ENCODE measurements at regions not wholly inside any gene's neighbourhood (a gene's known extent, or its start where the extent isn't known, plus 50 kb on each side); places are given as distances from the start of the nearest gene placed in this dataset.

DNA sequence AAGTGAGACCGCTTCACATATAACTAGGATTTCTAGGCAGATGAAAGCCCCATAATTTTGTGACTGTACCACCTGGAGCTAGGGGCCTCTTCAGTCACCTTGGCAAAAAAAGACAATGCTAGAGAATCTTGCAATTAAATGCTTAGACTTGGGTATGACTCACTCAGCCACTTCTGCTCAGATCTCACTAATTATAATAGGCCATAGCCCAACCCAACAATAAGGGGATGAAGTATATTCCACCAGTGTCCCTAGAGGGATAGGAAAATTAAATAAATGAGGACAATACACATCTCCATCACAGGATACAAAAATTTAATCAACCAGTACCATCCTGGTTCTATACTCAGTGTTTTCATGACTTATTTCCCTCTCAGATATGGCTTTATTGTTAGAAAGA is 1079.9 kb upstream of the C9orf72 start:
- Mint-ChIP-seq H3K27ac (no peak overlapping the region), H3K4me3 (no peak overlapping the region)
- ATAC-seq (ENCODE audit: low read depth in 2 of 2), result no peak

DNA sequence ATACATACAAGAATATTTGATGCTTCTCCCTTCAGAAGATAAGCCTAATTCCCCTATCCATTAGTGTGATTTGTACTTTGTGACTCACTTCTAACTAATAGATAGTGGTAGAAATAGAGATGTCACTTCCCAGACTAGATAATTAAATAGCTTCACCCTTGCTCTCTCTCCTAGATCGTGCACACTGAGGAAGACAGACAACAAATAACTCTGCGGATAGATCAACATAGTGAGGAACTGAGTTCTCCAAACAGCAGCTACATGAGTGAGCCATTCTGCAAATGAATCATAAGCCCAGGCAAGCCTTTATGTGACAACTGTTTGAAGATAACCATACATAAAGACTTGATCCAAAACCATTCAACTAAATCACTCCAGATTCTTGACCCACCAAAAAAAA is 1083.4 kb upstream of the C9orf72 start:
- no peaks in the 10 kb centered on the region for H3K27me3 Mint-ChIP-seq
- no peaks in the 10 kb centered on the region for H3K4me1 Mint-ChIP-seq
- DNase-seq (no peak), ATAC-seq (ENCODE audit: low read depth in 2 of 2) (no peak)
- H3K9me3 Mint-ChIP-seq, result peaks cover 0 to 6% (median 0%) of the 10 kb centered on the region in 7 donors
- H3K27ac Mint-ChIP-seq, result no peak overlapping the region
- H3K4me3 Mint-ChIP-seq, result no peak overlapping the region
- H3K36me3 Mint-ChIP-seq, result no peaks in the 10 kb centered on the region

More for the DNA sequence above, 1079.9 kb upstream of the C9orf72 start:
- H3K9me3 Mint-ChIP-seq, result peaks cover 0 to 8% (median 0%) of the 10 kb centered on the region in 7 donors
- H3K36me3 Mint-ChIP-seq, result no peaks in the 10 kb centered on the region
- no peak for DNase-seq
- H3K27me3 Mint-ChIP-seq, result no peaks in the 10 kb centered on the region
- no peaks in the 10 kb centered on the region for H3K4me1 Mint-ChIP-seq

- H3K27ac Mint-ChIP-seq, result no peak overlapping the region
- no peak overlapping the region for H3K4me3 Mint-ChIP-seq
- DNase-seq (no peak), ATAC-seq (ENCODE audit: low read depth in 2 of 2) (no peak)
- peaks cover 0 to 4% (median 0%) of the 10 kb centered on the region in 7 donors for H3K9me3 Mint-ChIP-seq
- H3K36me3 Mint-ChIP-seq, result no peaks in the 10 kb centered on the region
- no peaks in the 10 kb centered on the region for H3K27me3 Mint-ChIP-seq
- no peaks in the 10 kb centered on the region for H3K4me1 Mint-ChIP-seq
Observed at GRCh38 chr9:28661853-28662252, 1088.6 kb upstream of the C9orf72 start.

GRCh38 chr9:28662675-28663074 is 1089.4 kb upstream of the C9orf72 start:
- no peaks in the 10 kb centered on the region for H3K27me3 Mint-ChIP-seq
- no peak overlapping the region for H3K4me3 Mint-ChIP-seq
- ATAC-seq (ENCODE audit: low read depth in 2 of 2) (no peak), DNase-seq (no peak)
- H3K36me3 Mint-ChIP-seq, result no peaks in the 10 kb centered on the region
- peaks cover 0 to 4% (median 0%) of the 10 kb centered on the region in 7 donors for H3K9me3 Mint-ChIP-seq
- H3K4me1 Mint-ChIP-seq, result no peaks in the 10 kb centered on the region
- H3K27ac Mint-ChIP-seq, result no peak overlapping the region

- Mint-ChIP-seq H3K27me3 (no peaks in the 10 kb centered on the region), H3K4me3 (no peak overlapping the region), H3K4me1 (no peaks in the 10 kb centered on the region), H3K9me3 (peaks cover 0 to 4% (median 0%) of the 10 kb centered on the region in 7 donors), H3K36me3 (no peaks in the 10 kb centered on the region), H3K27ac (no peak overlapping the region)
- ATAC-seq (ENCODE audit: low read depth in 2 of 2), result no peak
- DNase-seq, result no peak
Observed at GRCh38 chr9:28668158-28668557, 1094.9 kb upstream of the C9orf72 start.

- Mint-ChIP-seq H3K4me3 (no peak overlapping the region), H3K4me1 (no peaks in the 10 kb centered on the region), H3K9me3 (peaks cover 0 to 4% (median 0%) of the 10 kb centered on the region in 7 donors), H3K27ac (peak overlapping the region in 1 of 6 donors; percentile 56), H3K36me3 (no peaks in the 10 kb centered on the region), H3K27me3 (no peaks in the 10 kb centered on the region)
- no peak for ATAC-seq (ENCODE audit: low read depth in 2 of 2)
- no peak for DNase-seq
Observed at GRCh38 chr9:28671000-28671399, 1097.7 kb upstream of the C9orf72 start.

DNA sequence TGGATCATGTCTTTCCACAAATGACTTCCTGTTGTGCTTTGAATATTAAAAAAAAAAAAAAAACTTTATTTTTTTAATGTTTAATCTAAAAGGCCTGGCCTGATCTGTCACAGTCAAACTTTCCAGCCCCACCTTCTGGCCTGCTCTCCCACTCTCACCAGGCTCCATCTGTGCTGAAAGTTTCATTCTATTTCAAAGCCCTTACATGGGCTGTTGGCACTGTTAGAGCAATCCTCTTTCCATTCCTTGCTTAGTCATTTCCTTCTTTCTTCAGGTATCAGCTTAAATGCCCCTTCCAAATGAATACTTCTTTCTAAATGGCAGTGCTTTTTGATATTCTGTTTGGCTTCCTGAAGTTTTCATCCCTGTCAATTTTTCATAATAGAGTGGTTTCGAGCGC is 1104.8 kb upstream of the C9orf72 start:
- DNase-seq (no peak), ATAC-seq (ENCODE audit: low read depth in 2 of 2) (no peak)
- no peaks in the 10 kb centered on the region for H3K36me3 Mint-ChIP-seq
- no peak overlapping the region for H3K4me3 Mint-ChIP-seq
- H3K9me3 Mint-ChIP-seq, result peaks cover 0 to 2% (median 0%) of the 10 kb centered on the region in 7 donors
- H3K27me3 Mint-ChIP-seq, result no peaks in the 10 kb centered on the region
- H3K4me1 Mint-ChIP-seq, result no peaks in the 10 kb centered on the region
- H3K27ac Mint-ChIP-seq, result no peak overlapping the region

DNA sequence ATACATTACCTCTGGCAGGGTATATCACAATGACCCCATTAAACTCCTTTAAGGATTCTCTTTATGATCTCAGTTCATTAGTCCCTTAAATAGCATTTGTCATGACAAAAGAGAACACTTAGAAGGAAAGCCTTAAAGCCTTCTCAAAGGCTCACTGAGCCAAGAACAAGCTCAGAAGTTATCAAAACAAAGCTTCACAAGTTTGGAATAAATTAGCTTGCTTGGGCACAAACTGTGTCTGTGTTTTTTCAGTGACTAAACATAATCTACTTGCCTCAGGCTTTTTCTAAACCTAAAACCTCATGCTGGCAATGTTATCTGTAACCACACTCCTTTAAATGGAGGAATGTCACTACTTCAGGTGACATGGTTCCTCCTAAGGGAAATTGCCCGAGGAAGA is 1114.9 kb upstream of the C9orf72 start:
- Mint-ChIP-seq H3K27ac (no peak overlapping the region), H3K4me3 (no peak overlapping the region), H3K36me3 (no peaks in the 10 kb centered on the region), H3K9me3 (peaks cover 0 to 12% (median 9%) of the 10 kb centered on the region in 7 donors), H3K4me1 (no peaks in the 10 kb centered on the region), H3K27me3 (no peaks in the 10 kb centered on the region)
- DNase-seq, result no peak
- no peak for ATAC-seq (ENCODE audit: low read depth in 2 of 2)

DNA sequence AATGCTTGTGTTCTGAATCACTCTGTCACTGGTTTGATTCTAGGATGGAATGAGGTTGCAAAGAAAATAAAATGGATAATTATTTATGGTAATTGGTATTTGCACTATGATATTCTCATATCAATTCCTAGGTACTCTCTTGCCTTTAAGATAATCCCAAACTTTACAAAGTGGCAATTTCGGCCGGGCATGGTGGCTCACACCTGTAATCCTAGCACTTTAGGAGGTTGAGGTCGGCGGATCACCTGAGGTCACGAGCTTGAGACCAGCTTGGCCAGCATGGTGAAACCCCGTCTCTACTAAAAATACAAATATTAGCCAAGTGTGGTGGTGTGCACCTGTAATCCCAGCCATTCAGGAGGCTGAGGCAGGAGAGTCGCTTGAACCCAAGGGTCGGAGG is 1118.7 kb upstream of the C9orf72 start:
- no peaks in the 10 kb centered on the region for H3K4me1 Mint-ChIP-seq
- H3K27me3 Mint-ChIP-seq, result no peaks in the 10 kb centered on the region

DNA sequence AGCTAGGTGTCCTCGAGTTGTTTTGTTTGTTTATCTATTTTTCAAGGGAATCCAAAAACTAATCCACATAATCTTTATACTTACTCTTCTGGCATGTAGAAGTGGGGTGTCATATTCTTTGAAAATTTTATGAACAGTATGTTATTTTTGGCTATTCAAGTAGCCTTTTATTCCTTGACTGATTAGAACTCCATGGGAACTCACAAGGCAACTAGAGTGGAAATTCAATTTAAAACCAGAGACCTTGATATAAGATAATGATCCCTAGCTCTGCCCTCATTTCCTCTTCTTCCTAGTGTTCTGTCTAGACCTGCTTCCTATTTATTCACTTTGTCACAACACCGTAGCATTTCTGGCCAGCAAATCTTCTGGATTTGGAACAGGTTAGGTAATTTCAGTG is 1123.7 kb upstream of the C9orf72 start:
- H3K27me3 Mint-ChIP-seq, result no peaks in the 10 kb centered on the region
- H3K27ac Mint-ChIP-seq, result no peak overlapping the region
- H3K36me3 Mint-ChIP-seq, result peaks cover 0 to 8% of the 10 kb centered on the region in 2 donors
- no peaks in the 10 kb centered on the region for H3K4me1 Mint-ChIP-seq
- no peak for DNase-seq
- no peak overlapping the region for H3K4me3 Mint-ChIP-seq
- H3K9me3 Mint-ChIP-seq, result peaks cover 2 to 28% (median 13%) of the 10 kb centered on the region in 7 donors
- no peak for ATAC-seq (ENCODE audit: low read depth in 2 of 2)

More for the DNA sequence above, 1118.7 kb upstream of the C9orf72 start:
- Mint-ChIP-seq H3K36me3 (no peaks in the 10 kb centered on the region), H3K27ac (no peak overlapping the region), H3K9me3 (peaks cover 0 to 11% (median 6%) of the 10 kb centered on the region in 7 donors), H3K4me3 (no peak overlapping the region)
- DNase-seq, result no peak
- no peak for ATAC-seq (ENCODE audit: low read depth in 2 of 2)

GRCh38 chr9:28699632-28700031 is 1126.4 kb upstream of the C9orf72 start:
- Mint-ChIP-seq H3K36me3 (peaks cover 0 to 8% of the 10 kb centered on the region in 2 donors), H3K4me3 (no peak overlapping the region), H3K4me1 (no peaks in the 10 kb centered on the region), H3K9me3 (peaks cover 2 to 29% (median 10%) of the 10 kb centered on the region in 7 donors), H3K27me3 (no peaks in the 10 kb centered on the region), H3K27ac (no peak overlapping the region)
- DNase-seq, result no peak
- no peak for ATAC-seq (ENCODE audit: low read depth in 2 of 2)

GRCh38 chr9:28707616-28708015 is 1134.3 kb upstream of the C9orf72 start:
- ATAC-seq (ENCODE audit: low read depth in 2 of 2), result no peak
- Mint-ChIP-seq H3K4me1 (no peaks in the 10 kb centered on the region), H3K4me3 (no peak overlapping the region), H3K36me3 (no peaks in the 10 kb centered on the region), H3K9me3 (peaks cover 0 to 5% (median 0%) of the 10 kb centered on the region in 7 donors), H3K27ac (no peak overlapping the region), H3K27me3 (no peaks in the 10 kb centered on the region)
- no peak for DNase-seq

GRCh38 chr9:28714188-28714587 is 1140.9 kb upstream of the C9orf72 start:
- Mint-ChIP-seq H3K27me3 (no peaks in the 10 kb centered on the region), H3K4me3 (no peak overlapping the region), H3K27ac (no peak overlapping the region), H3K36me3 (no peaks in the 10 kb centered on the region), H3K4me1 (no peaks in the 10 kb centered on the region), H3K9me3 (peaks cover 0 to 4% (median 0%) of the 10 kb centered on the region in 7 donors)
- ATAC-seq (ENCODE audit: low read depth in 2 of 2) (no peak), DNase-seq (no peak)

DNA sequence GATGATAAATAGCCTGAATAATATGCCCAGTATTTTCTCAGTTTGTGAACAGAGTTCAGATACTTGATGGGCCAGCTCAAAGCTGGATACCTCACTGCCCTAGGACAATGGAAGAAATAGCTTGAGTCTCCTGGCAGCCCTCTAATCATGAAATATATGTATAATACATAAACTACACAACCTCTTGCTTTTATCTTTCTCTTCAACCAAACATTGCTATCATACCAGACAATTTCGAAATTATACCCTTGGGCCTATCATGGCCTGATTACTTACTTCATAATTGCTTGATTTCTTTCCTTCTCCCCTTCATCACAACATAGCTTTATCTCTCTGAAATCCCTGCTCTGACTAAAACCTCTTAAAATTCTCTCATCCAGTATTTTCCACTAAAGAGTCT is 1144.9 kb upstream of the C9orf72 start:
- Mint-ChIP-seq H3K4me1 (no peaks in the 10 kb centered on the region), H3K9me3 (peaks cover 0 to 6% (median 0%) of the 10 kb centered on the region in 7 donors), H3K4me3 (no peak overlapping the region), H3K27ac (no peak overlapping the region), H3K36me3 (no peaks in the 10 kb centered on the region), H3K27me3 (no peaks in the 10 kb centered on the region)
- ATAC-seq (ENCODE audit: low read depth in 2 of 2) (no peak), DNase-seq (no peak)

GRCh38 chr9:28720746-28721145 is 1147.5 kb upstream of the C9orf72 start:
- Mint-ChIP-seq H3K9me3 (peaks cover 0 to 6% (median 0%) of the 10 kb centered on the region in 7 donors), H3K4me1 (no peaks in the 10 kb centered on the region), H3K27me3 (no peaks in the 10 kb centered on the region), H3K36me3 (no peaks in the 10 kb centered on the region), H3K27ac (no peak overlapping the region), H3K4me3 (no peak overlapping the region)
- ATAC-seq (ENCODE audit: low read depth in 2 of 2) (no peak), DNase-seq (no peak)

Measured in naive B cell (primary cell).